CD14-positive monocyte (primary cell): ENCODE measurements at regions not wholly inside any gene's neighbourhood (a gene's known extent, or its start where the extent isn't known, plus 50 kb on each side); places are given as distances from the start of the nearest gene placed in this dataset.

Experiments used
- DNase-seq, 3 donors: peaks; one replicate each; pipeline ENCODE4 v3.0.0-alpha.2; 2011 to 2022
- H2AFZ ChIP-seq: 2 replicates; pipeline ENCODE4 v1.6.0; 2012; ENCODE audit warnings: mild to moderate bottlenecking, low read depth, low read length, inconsistent platforms; ENCODE audit not compliant: insufficient read depth, poor library complexity, severe bottlenecking
- H3K27ac ChIP-seq, 2 donors: 1 replicate in 1 of 2; 2 replicates in 1 of 2; pipeline ENCODE4 v1.5.1; 2012 to 2013; ENCODE audit warnings: low read length in 2 of 2, control low read depth in 1 of 2, inconsistent platforms in 1 of 2, low read depth in 1 of 2, mild to moderate bottlenecking in 1 of 2
- H3K27me3 ChIP-seq, 2 donors: one replicate each; pipeline versions ENCODE4 v1.6.0 to v1.6.1; 2011 to 2013; ENCODE audit warnings: low read length in 2 of 2; ENCODE audit not compliant: control insufficient read depth in 2 of 2, insufficient read depth in 2 of 2
- H3K36me3 ChIP-seq, 2 donors: replicated peaks in 1 of 2; 1 replicate in 1 of 2; 2 replicates in 1 of 2; pipeline versions ENCODE4 v1.5.1 to v1.6.1; 2012 to 2013; ENCODE audit warnings: low read length in 2 of 2, control low read depth in 1 of 2, inconsistent platforms in 1 of 2, mild to moderate bottlenecking in 1 of 2; ENCODE audit not compliant: insufficient read depth in 2 of 2, control insufficient read depth in 1 of 2
- H3K4me1 ChIP-seq, 2 donors: 1 replicate in 1 of 2; 2 replicates in 1 of 2; pipeline versions ENCODE4 v1.5.1 to v1.6.1; 2012 to 2013; ENCODE audit warnings: low read length in 2 of 2, control low read depth in 1 of 2, inconsistent platforms in 1 of 2, mild to moderate bottlenecking in 1 of 2, moderate library complexity in 1 of 2; ENCODE audit not compliant: insufficient read depth in 2 of 2, control insufficient read depth in 1 of 2
- H3K4me2 ChIP-seq: replicated peaks from 2 replicates; pipeline ENCODE3; 2012; ENCODE audit warnings: low read length, moderate library complexity, mild to moderate bottlenecking; ENCODE audit not compliant: poor library complexity, severe bottlenecking; ENCODE audit errors: extremely low read depth
- H3K4me3 ChIP-seq, 3 experiments: fragments of 200-600 bp in 1 of 3; sonication (generic) in 1 of 3; replicated peaks in 1 of 3; 1 replicate in 2 of 3; 2 replicates in 1 of 3; pipeline ENCODE4 v1.5.1; 2011 to 2013; ENCODE audit warnings: low read length in 3 of 3, mild to moderate bottlenecking in 3 of 3, control low read depth in 2 of 3, low read depth in 2 of 3, inconsistent platforms in 1 of 3, moderate library complexity in 1 of 3
- H3K79me2 ChIP-seq: 2 replicates; pipeline ENCODE4 v1.6.0; 2012; ENCODE audit warnings: mild to moderate bottlenecking, control low read depth, inconsistent platforms, low read length, moderate library complexity; ENCODE audit not compliant: insufficient read depth
- H3K9ac ChIP-seq: 2 replicates; pipeline ENCODE4 v1.6.0; 2017; ENCODE audit warnings: low read length, mild to moderate bottlenecking; ENCODE audit not compliant: insufficient read depth, poor library complexity, severe bottlenecking
- H3K9me3 ChIP-seq, 2 donors: replicated peaks in 1 of 2; 1 replicate in 1 of 2; 2 replicates in 1 of 2; pipeline versions ENCODE4 v1.5.1 to v1.6.1; 2012 to 2013; ENCODE audit warnings: low read length in 2 of 2, control low read depth in 1 of 2; ENCODE audit not compliant: control insufficient read depth in 1 of 2, insufficient read depth in 1 of 2
- H4K20me1 ChIP-seq: 2 replicates; pipeline ENCODE4 v1.6.0; 2012; ENCODE audit warnings: mild to moderate bottlenecking, low read length, control low read depth, moderate library complexity; ENCODE audit not compliant: insufficient read depth
- H3K27ac Mint-ChIP-seq, 7 donors: one replicate each; pipeline ENCODE4 v1.8.0; 2020; ENCODE audit warnings: mild to moderate bottlenecking in 7 of 7, mixed read lengths in 7 of 7, moderate library complexity in 6 of 7, inconsistent platforms in 2 of 7
- H3K27me3 Mint-ChIP-seq, 3 donors: one replicate each; pipeline ENCODE4 v1.8.0; 2021 to 2022; ENCODE audit warnings: low read depth in 3 of 3, mild to moderate bottlenecking in 3 of 3, mixed read lengths in 3 of 3, moderate library complexity in 3 of 3, inconsistent platforms in 1 of 3
- H3K36me3 Mint-ChIP-seq, 2 donors: one replicate each; pipeline ENCODE4 v1.8.0; 2020; ENCODE audit warnings: mixed read lengths in 2 of 2, inconsistent platforms in 1 of 2, mild to moderate bottlenecking in 1 of 2
- H3K4me1 Mint-ChIP-seq: one replicate; pipeline ENCODE4 v1.8.0; 2020; ENCODE audit warnings: mild to moderate bottlenecking, mixed read lengths
- H3K4me3 Mint-ChIP-seq, 2 donors: one replicate each; pipeline ENCODE4 v1.8.0; 2020; ENCODE audit warnings: mild to moderate bottlenecking in 2 of 2, mixed read lengths in 2 of 2, moderate library complexity in 1 of 2
- H3K9me3 Mint-ChIP-seq, 7 donors: one replicate each; pipeline ENCODE4 v1.8.0; 2020 to 2022; ENCODE audit warnings: mixed read lengths in 7 of 7, mild to moderate bottlenecking in 6 of 7, moderate library complexity in 6 of 7, inconsistent platforms in 2 of 7
- CTCF ChIP-seq: fragments of 200-600 bp; IDR thresholded peaks from one replicate; pipeline ENCODE4 v1.8.0; 2022; ENCODE audit warnings: antibody characterized with exemption, mild to moderate bottlenecking
- WGBS: methylation state at CpG from one replicate; pipeline ENCODE4 v1.1.5; 2013; ENCODE audit warnings: missing lambda C conversion rate; ENCODE audit not compliant: insufficient coverage; 5-methylcytosine and 5-hydroxymethylcytosine counted together
- intact Hi-C, 2 donors: fragments of 100-400 bp; cut with micrococcal nuclease; formaldehyde crosslinking; loops; one replicate each; pipeline versions ENCODE4 v1.15.0 to v1.15.1; 2023

GRCh38 chr2:2392332-2392731 lies 61.3 kb upstream of the MYT1L start:
- no peak overlapping the region for H3K27ac ChIP-seq
- no peak overlapping the region for H3K4me3 Mint-ChIP-seq
- WGBS = no CpG with 5 or more reads among the region's 2 CpGs
- H3K27ac Mint-ChIP-seq = no peak overlapping the region
- H3K9ac ChIP-seq = no peak overlapping the region
- no peaks in the 10 kb centered on the region for H3K36me3 ChIP-seq
- no peak overlapping the region for H2AFZ ChIP-seq
- no peaks in the 10 kb centered on the region for H3K79me2 ChIP-seq
- H3K9me3 Mint-ChIP-seq = peaks cover 0 to 9% (median 5%) of the 10 kb centered on the region in 7 donors
- H3K4me2 ChIP-seq = no peak overlapping the region
- intact Hi-C loops = no loop called here
- no peak for TF ChIP-seq CTCF
- no peaks in the 10 kb centered on the region for H3K36me3 Mint-ChIP-seq
- H4K20me1 ChIP-seq = no peaks in the 10 kb centered on the region
- H3K4me1 Mint-ChIP-seq = no peaks in the 10 kb centered on the region
- H3K27me3 Mint-ChIP-seq = peaks cover 0 to 1% (median 1%) of the 10 kb centered on the region in 3 donors
- no peaks in the 10 kb centered on the region for H3K27me3 ChIP-seq
- DNase-seq = no peak
- H3K4me3 ChIP-seq = no peak overlapping the region
- H3K4me1 ChIP-seq = no peaks in the 10 kb centered on the region
- H3K9me3 ChIP-seq = peaks cover 0 to 12% of the 10 kb centered on the region in 2 donors

- no peaks in the 10 kb centered on the region for H3K4me1 Mint-ChIP-seq
Observed at GRCh38 chr2:2389215-2389614, 58.1 kb upstream of the MYT1L start.

More at GRCh38 chr2:2389215-2389614, 58.1 kb upstream of the MYT1L start:
- Histone ChIP-seq H3K9me3 (peaks cover 0 to 11% of the 10 kb centered on the region in 2 donors), H3K9ac (no peak overlapping the region), H3K27ac (no peak overlapping the region), H2AFZ (no peak overlapping the region), H3K4me2 (no peak overlapping the region), H3K27me3 (no peaks in the 10 kb centered on the region), H3K4me1 (no peaks in the 10 kb centered on the region), H3K4me3 (no peak overlapping the region), H3K36me3 (no peaks in the 10 kb centered on the region), H4K20me1 (no peaks in the 10 kb centered on the region), H3K79me2 (no peaks in the 10 kb centered on the region)
- H3K27me3 Mint-ChIP-seq = peaks cover 0 to 1% (median 0%) of the 10 kb centered on the region in 3 donors
- H3K27ac Mint-ChIP-seq = no peak overlapping the region
- intact Hi-C loops = no loop called here
- H3K36me3 Mint-ChIP-seq = no peaks in the 10 kb centered on the region
- no peak overlapping the region for H3K4me3 Mint-ChIP-seq
- peaks cover 0 to 20% (median 8%) of the 10 kb centered on the region in 7 donors for H3K9me3 Mint-ChIP-seq
- no peak for DNase-seq
- TF ChIP-seq CTCF = no peak
